GM21576 (cell line): ENCODE measurements at regions not wholly inside any gene's neighbourhood (a gene's known extent, or its start where the extent isn't known, plus 50 kb on each side); places are given as distances from the start of the nearest gene placed in this dataset.

ENCODE experiments used
- ATAC-seq: cut with Tn5 transposase; IDR thresholded peaks from one replicate; pipeline ENCODE4 v1.9.1; 2021; ENCODE audit warnings: mild to moderate bottlenecking, moderate library complexity; ENCODE audit not compliant: unreplicated experiment

DNA sequence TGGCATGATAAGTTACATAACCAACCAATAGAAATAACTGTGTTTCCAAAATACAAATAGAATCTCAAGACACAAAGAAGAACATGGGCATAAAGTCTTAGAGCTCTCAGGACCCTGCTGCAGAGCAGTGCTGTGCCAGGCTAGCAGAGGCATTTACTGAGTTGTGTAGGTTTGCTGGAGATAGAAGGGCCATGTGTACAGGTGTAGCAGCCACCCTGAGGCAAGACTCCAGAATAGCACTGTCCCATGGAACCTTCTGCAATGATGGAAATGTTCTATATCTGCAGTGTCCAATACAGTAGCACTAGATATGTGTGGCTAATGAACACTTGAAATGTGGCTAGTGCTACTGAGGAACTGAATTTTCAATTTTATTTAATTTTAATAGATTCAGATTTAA, 267.0 kb upstream of the UMPS start:
- ATAC-seq, result no peak

DNA sequence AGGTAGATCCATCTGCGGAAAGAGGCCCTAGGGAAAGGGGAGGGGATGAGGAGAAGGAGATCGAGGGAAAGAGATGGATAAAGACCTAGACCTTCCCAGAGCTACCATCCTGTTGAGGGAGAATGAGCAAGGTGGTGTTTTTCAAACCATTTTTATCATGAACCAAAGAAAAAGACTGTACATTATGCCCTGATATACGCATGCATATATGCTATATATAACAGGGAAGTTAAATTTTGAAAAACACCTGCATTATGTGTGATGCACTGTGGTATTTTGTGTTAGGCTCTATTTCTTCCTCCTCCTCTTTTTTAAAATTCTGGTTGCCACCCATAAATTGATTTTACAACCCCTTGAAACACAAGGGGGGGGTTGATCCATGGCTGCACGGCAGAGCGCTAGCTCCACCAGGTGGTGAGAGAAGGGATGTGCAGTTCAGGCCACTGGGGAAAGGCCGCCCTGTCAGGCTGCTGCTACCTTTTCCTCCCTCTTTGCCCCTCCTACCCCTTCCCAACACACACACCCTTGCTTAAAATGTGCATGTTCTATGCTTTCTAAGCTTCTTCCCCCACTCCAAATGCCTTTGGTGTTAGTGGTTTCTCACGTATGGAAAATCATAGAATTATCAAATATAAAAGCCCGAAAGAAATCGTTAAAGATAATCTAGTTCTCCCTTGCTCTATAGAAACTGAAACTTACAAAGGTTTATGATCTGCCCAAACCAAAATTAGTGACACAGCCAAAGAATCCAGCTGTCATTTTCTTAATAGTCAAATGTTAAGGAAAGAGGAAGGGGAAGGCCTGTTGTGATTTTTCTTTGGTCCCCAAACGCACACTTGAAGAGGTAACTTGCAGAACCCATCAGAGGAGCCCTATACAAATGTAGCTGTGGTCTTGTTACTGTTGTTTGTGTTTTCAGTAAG, 262.0 kb upstream of the UMPS start:
- ATAC-seq, result no peak

DNA sequence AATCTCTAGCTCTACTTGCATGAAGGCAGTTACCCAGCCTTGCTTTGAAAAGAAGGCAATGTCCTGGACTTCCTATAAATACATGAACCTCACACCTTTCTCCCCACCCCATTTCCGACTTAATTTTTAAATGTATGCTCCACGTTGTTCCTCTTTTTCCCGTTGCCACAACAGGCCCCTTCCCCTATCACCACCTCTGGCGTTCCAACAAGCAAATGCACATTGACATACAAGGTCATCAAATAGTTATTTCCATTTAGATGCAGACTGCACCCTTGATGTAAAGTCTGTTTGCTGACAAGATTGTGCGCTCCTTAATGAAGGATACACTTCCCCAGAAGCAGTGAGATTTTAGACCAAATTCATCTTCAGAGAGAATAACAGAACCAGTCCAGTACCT, 260.7 kb upstream of the UMPS start:
- no peak for ATAC-seq

DNA sequence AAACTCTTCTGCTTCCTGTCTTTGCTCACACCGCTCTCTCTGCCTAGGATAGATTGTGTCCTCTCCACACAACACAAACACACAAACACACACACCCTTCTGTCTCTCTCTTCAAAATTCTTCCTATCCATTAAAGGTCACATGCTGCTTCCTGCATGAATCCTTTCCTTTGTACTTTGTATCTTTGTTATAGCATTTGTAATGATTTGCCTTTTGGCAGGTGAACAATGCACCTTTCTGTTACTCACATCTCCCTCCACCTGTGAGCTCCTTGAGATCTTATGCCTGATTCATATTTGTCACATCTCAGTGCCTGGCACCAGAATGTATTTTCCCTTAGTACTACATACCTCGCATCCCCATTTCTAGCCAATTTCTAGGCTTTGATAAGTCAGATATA, 251.4 kb upstream of the UMPS start:
- ATAC-seq, result no peak

DNA sequence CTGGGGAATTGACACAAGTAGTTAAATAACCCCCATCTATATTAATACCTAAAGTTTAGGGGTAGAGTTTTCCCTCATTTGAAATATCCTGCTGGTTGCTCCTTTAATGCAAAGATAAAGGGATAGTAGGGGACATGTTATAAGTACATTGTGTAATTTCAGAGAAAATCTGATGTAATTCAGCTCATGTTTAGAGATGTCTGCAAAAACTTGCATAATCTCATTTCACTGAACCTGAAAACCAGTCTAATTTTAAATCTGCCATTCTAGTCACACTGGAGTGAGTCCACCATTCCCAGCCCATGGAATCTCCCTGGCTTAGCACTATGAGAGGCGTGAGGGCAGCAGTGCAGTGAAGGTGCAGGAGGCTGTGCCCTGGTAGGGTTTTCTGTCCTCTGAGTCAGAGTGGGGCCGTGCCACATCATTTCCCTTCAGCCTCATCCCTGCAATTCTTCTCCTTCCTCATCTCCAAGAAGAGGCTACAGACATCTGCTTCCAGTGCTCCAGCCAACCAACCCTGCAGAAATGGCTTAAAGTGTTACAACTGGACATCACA, 246.3 kb upstream of the UMPS start:
- no peak for ATAC-seq

DNA sequence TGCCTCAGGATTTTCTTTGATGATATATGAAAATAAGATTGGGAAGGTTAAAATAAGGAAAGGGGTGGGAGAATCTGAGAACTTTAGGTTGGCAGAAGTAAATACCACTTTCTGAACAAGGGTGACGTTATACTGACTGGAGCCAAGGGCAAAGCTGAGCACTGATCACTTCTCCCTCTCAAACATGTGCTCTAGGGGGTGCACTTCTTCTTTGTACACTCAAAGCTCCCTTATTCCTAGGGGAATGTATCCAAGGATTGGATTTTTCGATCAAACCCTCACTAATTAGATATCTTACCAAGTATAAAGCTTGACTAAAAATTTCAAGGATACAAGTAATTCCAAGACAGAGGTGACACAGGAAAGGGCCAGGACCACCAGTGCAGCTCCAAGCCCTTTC, 243.9 kb upstream of the UMPS start:
- ATAC-seq, result no peak

DNA sequence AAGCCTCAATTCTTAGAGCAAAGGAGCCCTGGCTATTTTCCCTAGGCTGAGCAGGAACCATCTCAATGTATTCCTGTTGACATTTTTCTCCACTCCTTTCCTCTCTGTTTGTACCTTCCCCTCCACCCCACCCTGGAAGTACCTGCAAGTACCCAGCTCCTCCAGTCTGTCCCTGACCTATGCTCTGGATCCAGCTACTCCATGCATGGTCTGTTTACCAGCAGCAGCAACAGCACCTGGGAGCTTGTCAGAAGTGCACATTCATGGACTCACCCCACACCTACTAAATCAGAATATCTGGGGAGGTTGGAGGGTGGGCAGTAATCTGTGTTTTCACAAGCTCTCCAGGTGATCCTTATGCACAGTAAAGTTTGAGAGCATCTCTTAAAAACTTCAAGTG, 240.7 kb upstream of the UMPS start:
- ATAC-seq, result no peak

DNA sequence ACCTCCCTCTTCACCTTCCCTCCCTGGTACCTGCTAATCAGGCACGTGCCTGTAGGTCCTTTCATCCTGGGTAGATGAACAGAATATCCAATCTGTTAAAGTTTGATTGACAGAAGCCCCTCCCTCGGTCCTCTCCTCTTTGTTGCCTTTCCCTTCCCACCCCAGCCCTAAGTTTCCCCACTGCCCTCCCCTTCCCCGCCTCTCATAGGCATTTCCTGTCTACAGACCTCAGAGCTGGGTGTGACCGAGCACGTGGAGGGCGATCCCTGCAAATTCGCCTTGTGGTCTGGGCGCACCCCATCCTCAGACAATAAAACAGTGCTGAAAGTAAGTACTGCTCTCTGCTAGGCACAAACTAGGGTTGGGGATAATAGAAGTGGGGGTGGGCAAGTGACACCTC, 239.2 kb upstream of the UMPS start:
- ATAC-seq, result no peak

DNA sequence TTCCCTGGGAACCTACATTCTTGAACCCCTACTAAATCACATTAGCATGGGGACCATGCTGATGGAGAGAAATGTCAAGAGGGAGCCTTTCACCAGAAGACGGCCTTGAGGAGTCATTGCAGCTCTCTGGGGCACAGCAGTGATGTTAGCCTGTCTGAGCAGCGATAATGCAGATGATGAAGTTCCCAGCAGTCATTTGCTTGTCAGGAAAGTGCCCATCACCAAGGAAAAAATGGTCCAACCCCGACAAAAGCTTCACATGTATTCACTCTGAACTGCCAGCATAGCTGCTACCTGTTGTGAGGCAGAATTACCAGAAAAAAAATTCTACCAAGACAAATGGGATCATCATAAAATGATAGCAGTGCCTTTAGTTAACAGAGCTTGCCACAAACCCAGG, 238.4 kb upstream of the UMPS start:
- no peak for ATAC-seq

DNA sequence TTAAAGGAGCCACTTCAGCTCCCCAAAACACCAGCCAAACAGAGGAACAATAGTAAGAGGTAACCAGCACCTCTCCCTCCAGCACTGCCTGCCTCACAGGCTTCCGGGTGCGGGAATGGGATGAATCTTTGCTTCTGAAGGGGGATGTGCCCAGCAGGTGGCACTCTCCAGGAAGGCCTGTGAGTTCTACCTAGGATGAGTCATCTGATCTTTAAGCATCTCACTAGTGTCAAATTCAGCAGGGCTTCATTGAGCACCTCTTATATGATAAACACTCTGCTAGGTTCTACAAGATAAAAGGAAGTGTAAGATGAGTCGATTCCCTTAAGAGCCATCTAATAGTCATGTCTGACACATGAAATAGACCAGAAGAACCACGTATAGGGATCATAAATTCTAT, 237.4 kb upstream of the UMPS start:
- ATAC-seq, result no peak

DNA sequence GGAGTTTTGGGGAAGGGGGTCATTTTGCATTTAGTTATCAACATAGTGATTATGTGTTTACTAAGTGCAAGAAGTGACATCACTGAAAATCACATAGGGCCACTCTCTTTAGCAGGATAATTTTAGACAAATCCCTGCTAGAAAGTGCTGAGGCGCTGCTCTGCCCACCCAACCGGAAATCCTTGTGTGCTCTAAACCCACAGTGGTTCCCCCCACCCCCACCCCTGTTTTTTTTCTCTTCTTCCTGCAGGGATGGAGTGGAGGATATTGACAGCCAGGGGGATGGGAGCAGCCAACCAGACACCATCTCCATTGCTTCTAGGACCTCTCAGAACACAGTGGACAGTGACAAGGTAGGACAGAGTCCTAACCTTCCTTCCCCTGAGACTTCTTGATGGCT, 234.2 kb upstream of the UMPS start:
- ATAC-seq, result no peak

DNA sequence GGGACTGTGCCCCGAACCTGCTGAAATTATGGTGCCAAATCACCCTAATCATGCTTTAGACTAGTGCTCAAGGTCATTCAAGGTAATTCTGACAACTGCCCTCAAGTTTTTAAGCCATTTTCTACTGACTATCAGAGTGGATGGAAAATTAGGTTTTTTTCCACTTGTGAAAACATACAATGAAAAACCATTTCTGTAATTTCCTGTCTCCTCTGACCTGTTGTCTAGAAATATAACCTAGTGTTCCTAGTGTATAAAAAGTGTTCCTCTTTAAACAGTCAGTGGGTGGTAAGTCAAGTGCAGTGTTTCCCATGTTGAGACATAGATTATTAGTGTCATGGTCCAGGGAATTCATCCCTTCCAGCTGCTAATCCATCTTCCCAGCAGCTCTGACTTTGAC, 232.8 kb upstream of the UMPS start:
- ATAC-seq, result no peak

DNA sequence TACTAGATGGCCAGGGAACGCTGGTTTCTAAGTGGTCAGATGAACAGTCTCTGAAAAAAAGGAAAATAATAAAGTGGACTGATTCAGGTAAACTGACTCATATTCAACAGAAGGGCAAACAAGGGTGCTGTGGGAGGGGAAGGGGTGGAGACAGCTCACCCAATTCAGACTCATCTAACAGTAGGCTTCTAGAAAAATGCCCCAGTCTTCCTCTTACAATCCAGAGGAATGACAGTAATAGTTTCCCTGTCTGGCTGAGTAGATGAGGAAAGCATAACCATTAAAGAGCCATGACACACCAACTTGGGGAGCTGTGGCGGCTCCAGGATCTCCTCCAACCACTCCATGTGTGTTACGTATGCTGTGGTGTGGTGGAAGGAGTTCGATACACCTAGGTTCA, 231.4 kb upstream of the UMPS start:
- ATAC-seq, result no peak

DNA sequence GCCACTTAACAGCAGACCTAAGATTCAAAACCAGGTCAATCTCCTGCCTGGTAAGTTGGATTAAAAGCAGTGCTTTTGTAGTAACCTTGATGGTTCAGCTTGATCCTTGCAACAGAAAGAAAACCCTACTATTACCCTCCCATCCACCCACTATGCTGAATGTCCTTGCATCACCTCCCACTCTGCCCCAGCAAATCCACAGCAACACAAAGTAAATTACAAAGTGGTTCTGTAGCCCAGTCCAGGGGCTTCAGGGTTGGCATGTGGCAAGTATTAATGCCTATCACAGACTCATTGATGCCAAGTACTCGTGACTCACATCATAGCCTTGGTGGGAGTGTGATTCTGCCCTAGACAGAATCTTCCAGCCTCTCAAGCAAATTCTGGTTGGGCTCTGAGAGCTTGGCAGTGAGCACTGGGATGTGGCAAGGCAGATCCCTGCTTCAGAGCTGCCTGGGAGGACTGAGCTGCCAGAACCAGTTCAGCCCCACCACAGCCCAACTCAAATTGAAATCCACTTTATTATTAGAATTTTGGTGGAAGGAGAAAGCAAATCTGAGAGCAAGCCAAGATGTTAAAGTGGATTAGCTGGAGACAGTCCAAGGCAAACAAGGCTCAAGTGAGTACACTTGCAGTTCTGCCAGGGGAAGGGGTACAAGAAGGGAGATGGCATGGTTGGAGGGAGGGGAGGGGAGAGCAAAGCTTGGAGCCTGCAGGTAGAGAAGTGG, 225.8 kb upstream of the UMPS start:
- ATAC-seq, result no peak

DNA sequence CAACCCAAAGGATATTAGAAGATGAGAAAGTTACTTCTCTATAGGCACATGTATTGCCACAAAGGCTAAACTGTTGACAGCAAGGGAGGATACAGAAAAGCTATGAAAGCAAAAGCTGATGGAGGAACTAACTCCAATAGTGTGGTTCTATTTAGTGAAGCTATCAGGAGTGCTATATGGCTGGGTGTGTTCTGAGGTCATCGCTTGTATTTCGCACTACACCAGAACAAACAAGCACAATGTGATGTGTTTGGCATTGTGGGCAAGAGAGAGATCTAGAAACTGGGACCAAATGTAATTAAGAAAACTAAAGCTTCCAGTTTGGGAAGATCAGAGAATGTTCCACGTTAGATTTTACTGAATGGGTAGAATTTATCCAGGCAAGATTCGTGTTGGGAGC, 220.4 kb upstream of the UMPS start:
- no peak for ATAC-seq

DNA sequence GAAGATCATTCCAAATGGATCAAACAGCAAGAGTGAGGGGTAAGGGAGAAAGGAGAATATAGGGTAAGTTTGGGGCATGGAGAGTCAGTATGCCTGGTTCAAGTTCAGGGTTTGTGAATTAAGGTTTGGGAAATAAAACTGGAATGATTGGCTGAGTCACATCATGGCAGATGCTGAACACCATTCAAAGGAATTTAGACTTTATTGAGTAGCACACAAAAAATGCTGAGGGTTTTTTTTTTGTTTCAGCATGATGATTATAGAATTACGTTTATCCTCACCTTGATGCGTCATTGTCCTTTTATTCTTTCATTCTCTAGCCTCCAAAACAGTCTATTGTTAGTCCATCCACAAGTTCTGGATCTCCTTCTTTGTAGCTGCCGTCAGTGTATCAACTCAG, 220.0 kb upstream of the UMPS start:
- ATAC-seq, result no peak

DNA sequence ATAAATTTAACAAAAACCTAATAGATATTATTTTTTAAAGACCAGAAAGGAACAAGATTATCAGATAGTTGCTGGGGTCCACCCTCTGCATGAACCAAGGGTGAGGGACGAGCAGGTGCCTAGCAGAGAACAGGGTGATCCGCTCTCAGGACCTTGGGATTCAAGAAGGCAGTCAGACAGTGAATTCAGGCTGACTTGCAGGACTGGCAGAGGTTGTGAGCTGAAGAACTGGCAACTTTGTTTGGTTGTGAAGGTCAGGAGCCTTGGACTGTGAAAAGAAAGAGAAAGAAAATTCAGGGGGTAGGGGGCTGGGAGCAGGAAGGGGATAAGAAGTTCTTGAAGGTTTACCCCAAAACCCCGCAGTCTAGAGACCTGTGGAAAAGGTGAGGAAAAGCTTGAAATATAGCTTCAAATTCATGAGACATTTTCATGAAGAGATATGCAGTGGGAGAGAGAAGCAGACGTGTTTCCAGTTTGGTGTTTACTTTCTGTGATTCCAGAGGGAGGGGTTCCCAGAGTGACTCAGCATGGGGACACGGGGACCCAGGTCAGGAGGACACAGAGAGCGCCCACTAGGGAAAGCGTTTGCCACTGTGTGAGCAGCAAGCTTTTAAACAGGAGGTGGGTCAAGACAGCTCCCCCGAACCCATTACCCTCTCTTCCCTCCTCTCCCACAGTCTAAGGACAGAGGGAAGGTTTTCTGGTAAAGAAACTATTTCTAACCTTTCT, 217.2 kb upstream of the UMPS start:
- ATAC-seq, result no peak

DNA sequence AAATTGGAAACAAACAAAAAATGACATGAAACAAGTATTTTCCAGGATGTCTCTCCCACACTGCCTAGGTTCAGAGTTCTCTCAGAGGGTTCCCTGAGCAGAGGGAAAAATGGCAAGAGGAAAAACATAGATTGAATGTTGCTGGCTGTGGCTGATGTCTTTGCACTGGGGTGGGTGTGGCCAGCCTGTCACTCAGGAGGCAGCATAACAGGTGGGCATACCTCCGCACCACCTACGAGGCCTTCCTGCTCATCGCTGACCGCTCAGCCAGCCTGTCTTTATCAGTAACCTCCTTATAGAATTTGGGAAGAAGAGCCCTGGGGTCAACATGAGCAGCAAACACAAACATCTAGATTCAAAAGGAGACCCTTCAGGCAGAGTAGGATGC, 216.6 kb upstream of the UMPS start:
- ATAC-seq, result no peak

DNA sequence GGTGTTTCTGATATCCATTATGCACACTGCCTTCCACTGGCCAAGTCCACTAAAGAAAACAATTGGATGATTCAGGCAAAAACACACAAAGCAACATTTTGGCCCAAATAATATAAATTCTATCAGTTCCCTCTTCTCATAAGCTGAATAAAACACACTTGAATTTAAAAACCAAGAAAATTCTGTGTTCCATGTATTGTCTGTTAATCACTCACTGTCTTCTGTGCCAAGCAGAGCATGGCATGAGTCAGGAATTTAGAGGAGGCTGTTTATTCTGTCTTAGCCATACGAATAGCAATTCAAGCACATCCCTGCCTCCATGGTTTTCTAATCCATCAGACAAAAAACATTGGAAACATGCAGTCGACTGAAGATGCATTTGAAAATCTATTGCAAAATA, 215.6 kb upstream of the UMPS start:
- no peak for ATAC-seq

DNA sequence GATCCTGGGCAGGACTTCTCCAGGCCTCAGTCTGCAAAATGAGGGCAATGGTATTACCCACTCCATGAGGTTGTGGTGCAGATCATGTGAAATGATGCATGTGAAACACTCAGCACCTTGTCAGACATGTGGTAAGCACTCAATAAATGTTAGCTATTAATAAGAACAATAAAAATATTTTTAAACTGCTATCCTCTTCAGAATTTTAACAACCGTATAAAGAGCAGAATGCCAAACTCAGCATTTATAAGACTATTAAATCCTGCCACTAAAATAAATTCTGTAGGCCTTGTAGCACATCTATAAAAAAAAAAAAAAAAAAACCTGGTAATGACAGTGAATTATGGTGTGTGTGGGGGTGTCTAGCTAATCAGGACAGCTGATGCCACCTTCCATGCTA, 213.9 kb upstream of the UMPS start:
- ATAC-seq, result no peak

DNA sequence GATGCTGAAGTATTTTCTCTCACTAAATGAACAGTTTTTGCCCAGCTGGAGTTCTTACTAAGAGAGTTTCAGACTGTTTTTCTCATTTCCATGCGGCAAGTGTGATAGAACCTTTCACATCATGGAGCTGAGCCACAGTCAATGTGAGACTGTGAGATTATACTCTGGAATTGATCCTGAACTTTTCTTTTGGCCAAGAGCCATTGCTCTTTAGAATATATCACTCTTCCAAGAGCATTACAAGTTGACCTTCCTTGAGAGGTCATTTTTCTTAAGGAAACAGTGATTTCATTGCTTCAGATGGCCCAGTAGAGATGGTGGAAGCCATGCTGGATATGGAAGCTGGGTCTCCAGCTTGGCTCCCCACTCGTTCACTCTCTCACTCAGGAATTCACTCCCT, 212.9 kb upstream of the UMPS start:
- ATAC-seq, result no peak

DNA sequence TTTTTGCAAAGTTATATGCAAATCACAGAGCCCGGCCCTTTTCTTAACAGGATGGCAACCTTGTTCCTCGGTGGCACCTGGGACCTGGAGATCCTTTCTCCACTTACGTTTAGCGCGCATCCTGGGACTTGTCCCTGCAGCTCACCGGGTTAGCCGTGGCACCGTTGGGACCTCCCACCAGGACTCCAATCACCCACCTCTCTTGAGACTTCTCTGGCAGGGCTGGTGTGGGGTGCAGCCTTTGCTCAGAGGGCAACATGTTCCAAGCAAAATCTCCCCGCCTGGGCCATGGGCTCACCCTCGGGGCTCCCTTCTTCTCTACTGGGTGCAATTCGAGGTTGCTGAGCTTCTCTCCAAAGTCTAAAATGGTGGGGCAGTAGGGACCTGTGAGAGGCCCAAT, 211.9 kb upstream of the UMPS start:
- no peak for ATAC-seq
